Activated CD8-positive, alpha-beta memory T cell treated with anti-CD3 and anti-CD28 coated beads for 4 hours (primary cell): ENCODE measurements at regions not wholly inside any gene's neighbourhood (a gene's known extent, or its start where the extent isn't known, plus 50 kb on each side); places are given as distances from the start of the nearest gene placed in this dataset.
"Not testable (repeated sequence)": the region's sequence is repeated elsewhere in the genome, so short reads cannot be mapped to it uniquely, and the experiment has no call there.

Experiments
- DNase-seq, 2 donors: peaks; one replicate each; pipeline ENCODE4 v3.0.0-alpha.2; 2020; ENCODE audit warnings: low read depth in 2 of 2

- no peak for DNase-seq
Measured at GRCh38 chr2:47964277-47964676, 58.0 kb upstream of the FBXO11 start.

GRCh38 chr2:47964722-47965434, 58.6 kb upstream of the FBXO11 start:
- DNase-seq, result no peak

- DNase-seq, result not testable (repeated sequence)
Measured at GRCh38 chr2:47976728-47977127, 70.4 kb upstream of the FBXO11 start.

- no peak for DNase-seq
Measured at GRCh38 chr2:47984041-47984440, 77.7 kb upstream of the FBXO11 start.

GRCh38 chr2:47990503-47990902, 84.2 kb upstream of the FBXO11 start:
- DNase-seq, result no peak

GRCh38 chr2:47992671-47993070, 86.4 kb upstream of the FBXO11 start:
- DNase-seq, result no peak

GRCh38 chr2:47996808-47997207, 90.5 kb upstream of the FBXO11 start:
- no peak for DNase-seq

GRCh38 chr2:47999512-47999911, 93.2 kb upstream of the FBXO11 start:
- DNase-seq, result no peak

GRCh38 chr2:48001498-48001897, 95.2 kb upstream of the FBXO11 start:
- DNase-seq, result no peak

- DNase-seq, result no peak
Measured at GRCh38 chr2:48006094-48006493, 99.8 kb upstream of the FBXO11 start.

GRCh38 chr2:48007699-48008268, 101.5 kb upstream of the FBXO11 start:
- DNase-seq, result no peak

- no peak for DNase-seq
Measured at GRCh38 chr2:48009256-48009655, 103.0 kb upstream of the FBXO11 start.

- DNase-seq, result no peak
Measured at GRCh38 chr2:48015421-48015820, 109.1 kb upstream of the FBXO11 start.

- no peak for DNase-seq
Measured at GRCh38 chr2:48016225-48017019, 110.1 kb upstream of the FBXO11 start.

GRCh38 chr2:48017136-48017535, 110.8 kb upstream of the FBXO11 start:
- DNase-seq, result no peak

GRCh38 chr2:48018480-48018879, 112.2 kb upstream of the FBXO11 start:
- DNase-seq, result no peak

- DNase-seq, result no peak
Measured at GRCh38 chr2:48026865-48027264, 120.6 kb upstream of the FBXO11 start.

GRCh38 chr2:48032765-48033164, 126.5 kb upstream of the FBXO11 start:
- DNase-seq, result no peak

GRCh38 chr2:48034295-48034694, 128.0 kb upstream of the FBXO11 start:
- no peak for DNase-seq

GRCh38 chr2:48036312-48036711, 130.0 kb upstream of the FBXO11 start:
- DNase-seq, result no peak

- DNase-seq, result no peak
Measured at GRCh38 chr2:48039209-48039990, 133.1 kb upstream of the FBXO11 start.

- no peak for DNase-seq
Measured at GRCh38 chr2:48043131-48043700, 136.9 kb upstream of the FBXO11 start.
